Vagina (tissue), 2 donors: ENCODE measurements at regions not wholly inside any gene's neighbourhood (a gene's known extent, or its start where the extent isn't known, plus 50 kb on each side); places are given as distances from the start of the nearest gene placed in this dataset.
A peak's percentile ranks its signal among the peaks of the same experiment; 100 is the strongest.

Source experiments
- CTCF ChIP-seq, 3 experiments: fragments of 450-650 bp in 2 of 3; fragments of 200-600 bp in 1 of 3; sonication (generic) in 1 of 3; IDR thresholded peaks; one replicate each; pipeline ENCODE4 v1.5.1; 2017 to 2019; ENCODE audit warnings: antibody characterized with exemption in 3 of 3, mild to moderate bottlenecking in 2 of 3, moderate library complexity in 2 of 3
- POLR2A ChIP-seq, 2 donors: fragments of 450-650 bp; IDR thresholded peaks; one replicate each; pipeline ENCODE4 v1.6.1; 2017; ENCODE audit warnings: antibody characterized with exemption in 2 of 2, mild to moderate bottlenecking in 2 of 2, moderate library complexity in 2 of 2
- POLR2AphosphoS5 ChIP-seq, 2 donors: sonication (generic); formaldehyde crosslinking; IDR thresholded peaks; one replicate each; pipeline ENCODE4 v1.9.0; 2017; ENCODE audit warnings: antibody characterized with exemption in 2 of 2, mild to moderate bottlenecking in 2 of 2, low read depth in 1 of 2; ENCODE audit not compliant: insufficient read depth in 1 of 2

- no peak for TF ChIP-seq POLR2A (IDR thresholded peaks at IDR 0.05)
- TF ChIP-seq CTCF (IDR thresholded peaks at IDR 0.05) = no peak
- peak in 1 of 2 donors; percentile 39 for TF ChIP-seq POLR2AphosphoS5 (IDR thresholded peaks at IDR 0.05; ENCODE audit: insufficient read depth in 1 of 2, low read depth in 1 of 2)
Measured at GRCh38 chr12:93223440-93224426, 154.0 kb upstream of the NUDT4 start.
